ENCODE measurements at regions not wholly inside any gene's neighbourhood (a gene's known extent, or its start where the extent isn't known, plus 50 kb on each side); places are given as distances from the start of the nearest gene placed in this dataset.

GRCh38 chr12:27179400-27180214 is 64.5 kb upstream of the STK38L start:
- DNase-seq = no peak

- DNase-seq = no peak
Observed at GRCh38 chr12:27180906-27181505, 63.1 kb upstream of the STK38L start.

GRCh38 chr12:27183342-27183741 is 60.7 kb upstream of the STK38L start:
- no peak for DNase-seq

DNA sequence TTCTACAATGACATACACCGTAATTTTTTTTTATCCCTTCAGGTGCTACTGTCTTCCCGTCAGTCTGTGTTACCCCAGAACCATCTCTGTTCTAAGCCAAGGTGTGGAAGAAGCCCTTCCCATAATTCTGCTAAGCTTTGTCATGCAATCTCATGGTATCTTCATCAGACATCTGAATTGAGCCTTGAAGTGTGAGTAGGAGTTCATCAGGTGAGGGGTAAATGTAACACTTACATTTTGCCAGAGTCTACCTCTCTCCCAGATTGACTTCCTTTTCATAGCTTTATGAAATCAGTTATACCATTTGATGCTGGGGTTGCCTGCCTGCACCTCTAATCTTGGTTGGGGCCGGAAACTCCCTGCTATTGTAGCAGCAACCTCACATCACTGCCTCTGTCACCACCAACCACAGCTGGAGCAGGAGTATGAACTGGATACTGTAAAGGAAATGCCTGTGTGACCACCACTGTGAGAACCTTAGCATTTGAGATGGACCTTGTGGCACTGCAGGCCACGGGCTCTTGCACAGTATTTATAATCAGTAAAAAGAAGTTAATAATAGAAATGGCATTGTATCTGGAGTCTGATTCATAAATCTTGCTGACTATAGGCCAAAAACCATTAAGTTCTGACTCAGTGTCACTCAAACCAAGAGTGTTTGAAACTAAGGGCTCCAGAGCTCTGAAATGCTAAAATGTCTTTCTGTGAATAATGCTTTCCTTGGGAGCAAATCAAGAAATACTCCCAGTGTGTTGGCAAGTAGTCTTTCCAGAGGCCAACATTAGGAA is 58.7 kb upstream of the STK38L start:
- no peak for DNase-seq

GRCh38 chr12:27186022-27186839 is 57.9 kb upstream of the STK38L start:
- no peak for DNase-seq

DNA sequence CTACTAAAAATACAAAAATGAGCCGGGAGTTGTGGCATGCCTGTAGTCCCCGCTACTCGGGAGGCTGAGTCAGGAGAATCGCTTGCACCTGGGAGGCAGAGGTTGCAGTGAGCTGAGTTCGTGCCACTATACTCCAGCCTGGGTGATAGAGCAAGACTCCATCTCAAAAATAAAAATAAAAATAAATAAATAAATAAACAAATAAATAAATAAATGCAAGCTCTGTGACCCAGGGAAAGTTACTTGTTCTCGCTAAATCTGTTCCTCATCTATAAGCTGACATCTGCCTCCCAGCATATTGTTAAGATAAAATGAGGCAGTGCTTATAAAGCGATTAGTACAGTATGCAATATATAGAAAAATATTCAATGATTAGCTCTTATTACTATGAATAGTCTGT is 56.4 kb upstream of the STK38L start:
- DNase-seq = no peak

DNA sequence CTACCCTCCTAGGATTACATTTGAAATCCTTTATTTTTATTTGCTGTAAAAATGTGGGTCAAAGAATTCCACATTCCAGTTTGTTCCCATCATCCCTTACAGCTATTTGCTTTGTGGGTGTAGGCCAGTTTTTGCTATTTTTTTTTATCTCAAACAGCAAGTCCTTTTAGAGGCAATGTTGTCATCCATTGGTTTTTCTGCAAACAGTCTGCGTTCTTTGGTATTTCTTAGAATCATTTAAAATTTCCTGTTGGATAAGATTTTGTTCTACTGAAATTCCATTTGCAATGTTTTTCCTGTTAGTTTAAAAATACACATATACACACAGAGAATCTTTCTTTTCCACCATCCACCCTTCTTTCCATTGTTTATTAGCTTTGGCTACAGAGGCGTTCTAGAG is 53.3 kb upstream of the STK38L start:
- DNase-seq = no peak

- DNase-seq = no peak
Observed at GRCh38 chr12:27191531-27191930, 52.6 kb upstream of the STK38L start.

DNA sequence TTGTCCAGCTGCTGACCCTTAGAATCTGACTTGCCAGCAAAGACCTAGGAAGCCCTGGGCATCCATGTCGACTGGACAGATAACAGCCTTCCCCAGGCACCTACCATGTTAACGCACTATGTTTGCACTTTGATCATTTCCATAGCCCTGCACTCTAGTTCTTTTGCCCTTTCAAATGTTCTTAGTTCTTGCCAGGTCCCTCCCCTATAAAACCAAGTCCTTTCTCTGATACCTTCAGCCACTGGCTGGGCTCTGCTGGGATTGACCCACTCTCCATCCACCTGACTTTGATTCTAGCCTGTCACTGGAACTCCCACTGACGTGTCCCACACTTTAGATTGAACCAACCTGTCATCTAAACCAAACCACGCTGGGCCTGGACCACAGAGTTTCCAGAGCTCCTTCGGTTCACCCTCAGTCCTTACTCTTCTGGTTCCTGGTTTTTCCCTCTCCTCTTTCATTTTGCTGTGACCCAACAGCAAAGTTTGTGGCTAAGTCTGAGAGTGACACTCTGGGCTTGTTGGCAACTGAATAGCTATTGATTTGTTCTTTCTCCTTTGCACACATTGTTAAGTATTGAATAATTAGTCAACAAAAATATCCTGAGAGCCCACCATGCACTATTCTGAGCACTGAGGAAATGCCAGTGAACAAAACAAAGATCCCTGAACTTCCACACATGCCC is 51.8 kb upstream of the STK38L start:
- no peak for DNase-seq

DNA sequence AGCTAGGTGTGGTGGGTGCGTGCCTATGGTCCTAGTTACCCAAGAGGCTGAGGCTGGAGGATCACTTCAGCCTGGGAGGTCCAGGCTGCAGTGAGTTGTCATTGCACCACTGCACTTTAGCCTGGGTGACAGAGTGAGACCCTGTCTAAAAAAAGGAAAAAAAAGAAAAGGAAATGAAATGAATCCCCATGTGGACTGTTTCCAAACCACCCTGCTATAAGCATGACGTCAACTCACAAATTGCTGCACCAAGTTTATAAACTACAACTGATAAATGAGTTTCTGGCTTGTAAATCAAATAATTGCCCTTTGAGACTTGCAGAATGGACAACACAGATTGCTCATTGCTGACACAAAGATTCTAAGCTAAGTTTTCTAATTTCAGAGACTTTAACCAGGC is 51.0 kb upstream of the STK38L start:
- peak; percentile 41 to 58 for DNase-seq

DNA sequence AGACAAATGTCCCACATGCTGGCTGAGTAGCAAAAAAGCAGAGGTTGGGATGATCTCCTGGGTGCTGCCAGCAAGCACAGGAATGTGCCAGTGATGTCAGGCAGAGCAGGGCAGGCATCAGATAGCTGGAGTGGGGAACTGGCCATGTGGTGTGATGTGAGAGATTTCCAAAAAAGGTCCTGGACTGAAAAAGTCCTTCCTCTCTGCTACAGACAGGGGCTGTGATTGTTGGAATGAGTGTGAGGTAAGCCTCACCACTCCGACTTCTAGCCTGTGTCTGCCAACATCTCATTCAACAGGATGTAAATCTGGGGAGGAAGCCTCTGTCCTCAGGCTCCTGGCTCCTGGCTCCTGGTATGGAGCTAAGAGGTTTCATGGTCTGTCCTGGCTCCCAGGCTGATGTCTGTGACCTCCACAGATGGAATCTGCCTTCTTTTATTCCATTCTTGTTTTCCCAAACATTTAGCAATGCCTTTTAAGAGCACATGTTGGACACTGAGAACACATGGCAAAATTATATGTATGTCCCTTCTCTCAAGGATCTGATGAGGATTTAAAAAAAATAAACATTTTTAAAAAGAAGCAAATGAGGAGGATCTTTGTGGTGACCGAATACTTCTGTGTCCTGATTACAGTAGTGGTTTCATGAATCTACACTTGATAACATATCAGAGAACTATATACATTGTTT is 50.1 kb upstream of the STK38L start:
- DNase-seq = no peak
